ENCODE measurements at regions not wholly inside any gene's neighbourhood (a gene's known extent, or its start where the extent isn't known, plus 50 kb on each side); places are given as distances from the start of the nearest gene placed in this dataset.

DNA sequence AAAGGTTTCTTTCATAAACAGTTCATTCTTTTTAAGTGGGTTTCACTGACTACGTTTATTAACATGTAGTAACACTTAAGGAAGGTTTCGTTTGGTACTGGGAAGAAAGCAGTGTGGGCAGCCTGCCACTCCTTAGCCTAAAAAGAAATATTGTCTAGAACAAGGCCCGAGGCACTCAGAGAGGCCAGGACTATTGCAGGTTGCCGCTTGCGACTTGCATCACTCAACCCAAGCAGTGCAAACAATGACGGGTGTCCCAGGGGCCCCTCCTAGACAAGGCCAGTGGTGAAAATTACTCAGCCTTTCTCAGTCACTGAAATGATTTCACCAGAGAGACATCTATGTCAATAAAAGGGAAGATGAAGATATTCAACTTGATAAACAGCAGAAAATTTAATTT is 243.9 kb downstream of the SNX13 start (continued):
- TF ChIP-seq, protein P1, sequence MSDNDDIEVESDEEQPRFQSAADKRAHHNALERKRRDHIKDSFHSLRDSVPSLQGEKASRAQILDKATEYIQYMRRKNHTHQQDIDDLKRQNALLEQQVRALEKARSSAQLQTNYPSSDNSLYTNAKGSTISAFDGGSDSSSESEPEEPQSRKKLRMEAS (IDR thresholded peaks at IDR 0.05), result peak; percentile 60
- TF ChIP-seq MAFK (IDR thresholded peaks at IDR 0.05; ENCODE audit: partially characterized antibody), result no peak

DNA sequence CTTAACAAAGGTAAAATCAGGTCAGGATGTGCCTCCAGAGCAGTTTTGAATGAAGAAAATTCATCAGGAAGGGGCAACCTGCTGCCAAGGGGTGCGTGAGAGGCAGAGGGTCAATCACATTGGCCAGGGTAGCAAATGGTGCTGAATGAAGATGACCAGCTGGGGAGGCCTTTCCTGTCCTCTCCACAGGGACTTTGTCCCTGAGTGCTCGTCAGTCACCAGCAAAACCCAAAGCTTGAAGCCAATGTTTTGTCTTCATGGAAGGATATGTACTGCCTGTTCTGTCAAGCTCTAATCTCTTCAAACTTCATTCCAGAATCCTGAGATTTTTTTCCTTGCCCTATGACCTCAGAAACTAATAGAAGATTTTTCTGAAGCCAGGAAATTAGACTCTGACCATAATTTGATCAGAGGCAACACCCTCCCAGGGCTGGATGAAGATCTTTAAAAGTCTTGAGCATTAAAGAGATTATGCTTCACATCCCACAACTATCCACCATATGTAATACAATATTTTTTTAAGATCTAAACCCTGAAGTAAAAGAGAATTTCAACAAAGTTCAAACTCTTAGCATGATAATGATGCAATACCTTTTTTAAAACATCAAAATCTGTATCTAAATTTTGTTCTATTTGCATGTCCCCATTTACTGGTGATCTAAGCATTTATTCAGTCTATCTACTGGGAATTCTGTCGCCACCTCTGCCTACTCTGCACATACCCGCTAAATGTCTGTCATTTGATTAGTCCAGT is 243.0 kb downstream of the SNX13 start:
- Histone ChIP-seq H3K27ac (peak overlapping the region; percentile 92 to 93), H3K4me2 (peak overlapping the region; percentile 66), H3K4me3 (0 out of 3 replicates have a peak overlapping the region, but pooled peaks have one; percentile 3), H3K4me1 (peaks cover 24% of the 10 kb centered on the region), H3K9me3 (peaks cover 41% of the 10 kb centered on the region)
- 85% methylated on average over 4 of the region's 4 CpGs for WGBS (ENCODE audit: missing lambda C conversion rate)
- no peak for FAIRE-seq
- peak; percentile 24 to 46; a peak in 4 of 6 replicates for ATAC-seq
- DNase-seq (ENCODE audit: low read depth in 1 of 2, low spot score in 1 of 2), result peak in 1 of 2 experiments; percentile 9
- TF ChIP-seq, protein P2, sequence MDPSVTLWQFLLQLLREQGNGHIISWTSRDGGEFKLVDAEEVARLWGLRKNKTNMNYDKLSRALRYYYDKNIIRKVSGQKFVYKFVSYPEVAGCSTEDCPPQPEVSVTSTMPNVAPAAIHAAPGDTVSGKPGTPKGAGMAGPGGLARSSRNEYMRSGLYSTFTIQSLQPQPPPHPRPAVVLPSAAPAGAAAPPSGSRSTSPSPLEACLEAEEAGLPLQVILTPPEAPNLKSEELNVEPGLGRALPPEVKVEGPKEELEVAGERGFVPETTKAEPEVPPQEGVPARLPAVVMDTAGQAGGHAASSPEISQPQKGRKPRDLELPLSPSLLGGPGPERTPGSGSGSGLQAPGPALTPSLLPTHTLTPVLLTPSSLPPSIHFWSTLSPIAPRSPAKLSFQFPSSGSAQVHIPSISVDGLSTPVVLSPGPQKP (IDR thresholded peaks at IDR 0.05; ENCODE audit: low read depth, low read length), result no peak
- TF ChIP-seq MAZ (IDR thresholded peaks at IDR 0.05; ENCODE audit: borderline replicate concordance, low read depth, low read length) (no peak), JUN (IDR thresholded peaks at IDR 0.05) (no peak), NFE2L2 (conservative IDR thresholded peaks at IDR 0.05; ENCODE audit: low read length) (no peak), HOXB13 (CRISPR knock-in tag; IDR thresholded peaks at IDR 0.05; ENCODE audit: low read depth) (no peak), EP300 (IDR thresholded peaks at IDR 0.05) (no peak), ZNF302 (CRISPR knock-in tag; IDR thresholded peaks at IDR 0.05) (no peak), CHD2 (IDR thresholded peaks at IDR 0.05; ENCODE audit: low read length, partially characterized antibody) (no peak), KDM5A (IDR thresholded peaks at IDR 0.05) (no peak), RARB (CRISPR knock-in tag; IDR thresholded peaks at IDR 0.05) (no peak), FOSL2 (IDR thresholded peaks at IDR 0.05) (no peak), FOSL2 (CRISPR knock-in tag; IDR thresholded peaks at IDR 0.05) (no peak)
- ChIA-PET CTCF (interaction anchor here (1.1 to 8.3 kb wide), 4 partner anchors 9 to 624 kb away, joined by 3 to 77 read pairs (median 10); no protein-coding TSS in a partner anchor), POLR2A (interaction anchor here (1.2 to 1.4 kb wide), 2 partner anchors 18 to 76 kb away, joined by 3 read pairs; no protein-coding TSS in a partner anchor)

DNA sequence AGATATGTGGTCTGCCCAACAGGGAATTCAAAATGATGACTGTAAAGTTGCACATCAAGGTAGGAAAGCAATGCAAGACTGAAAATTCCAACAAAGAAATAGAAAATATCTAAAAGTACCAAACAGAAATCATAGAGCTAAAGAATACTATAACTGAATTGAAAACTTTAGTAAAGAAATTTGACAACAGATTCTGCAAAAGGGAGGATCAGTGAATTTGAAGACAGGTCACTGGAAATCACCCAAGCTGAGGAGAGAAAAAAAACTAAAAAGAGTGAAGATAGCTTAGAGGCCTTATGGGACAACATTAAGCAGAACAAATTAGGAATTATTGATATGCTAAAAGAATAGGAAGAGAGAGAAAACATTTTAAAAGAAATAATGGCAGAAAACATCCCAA is 240.6 kb downstream of the SNX13 start:
- H3K4me1 ChIP-seq, result peaks cover 24% of the 10 kb centered on the region
- no peak for ATAC-seq
- TF ChIP-seq GATA3 (IDR thresholded peaks at IDR 0.05; ENCODE audit: borderline replicate concordance) (no peak), CHD2 (IDR thresholded peaks at IDR 0.05; ENCODE audit: low read length, partially characterized antibody) (no peak), CBX2 (IDR thresholded peaks at IDR 0.05; ENCODE audit: borderline replicate concordance, low read depth) (no peak), SREBF2 (IDR thresholded peaks at IDR 0.05) (no peak), NPAS2 (CRISPR knock-in tag; IDR thresholded peaks at IDR 0.05; ENCODE audit: borderline replicate concordance) (no peak), POLR2A (IDR thresholded peaks at IDR 0.05; ENCODE audit: low read length) (no peak), HOXA7 (CRISPR knock-in tag; IDR thresholded peaks at IDR 0.05) (no peak), HEYL (CRISPR knock-in tag; IDR thresholded peaks at IDR 0.05) (no peak), NFE2L2 (conservative IDR thresholded peaks at IDR 0.05; ENCODE audit: low read length) (no peak), RNF2 (IDR thresholded peaks at IDR 0.05; ENCODE audit: borderline replicate concordance, low read depth) (no peak), EP300 (IDR thresholded peaks at IDR 0.05) (no peak), TP53 (CRISPR knock-in tag; IDR thresholded peaks at IDR 0.05) (no peak), BHLHE40 (IDR thresholded peaks at IDR 0.05; ENCODE audit: low read depth, low read length) (no peak)
- TF ChIP-seq, protein P3, sequence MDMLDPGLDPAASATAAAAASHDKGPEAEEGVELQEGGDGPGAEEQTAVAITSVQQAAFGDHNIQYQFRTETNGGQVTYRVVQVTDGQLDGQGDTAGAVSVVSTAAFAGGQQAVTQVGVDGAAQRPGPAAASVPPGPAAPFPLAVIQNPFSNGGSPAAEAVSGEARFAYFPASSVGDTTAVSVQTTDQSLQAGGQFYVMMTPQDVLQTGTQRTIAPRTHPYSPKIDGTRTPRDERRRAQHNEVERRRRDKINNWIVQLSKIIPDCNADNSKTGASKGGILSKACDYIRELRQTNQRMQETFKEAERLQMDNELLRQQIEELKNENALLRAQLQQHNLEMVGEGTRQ (IDR thresholded peaks at IDR 0.05), result no peak
- TF ChIP-seq, protein P1 (IDR thresholded peaks at IDR 0.05), result no peak
- H3K4me3 ChIP-seq, result no peak overlapping the region
- H3K9me3 ChIP-seq, result peaks cover 41% of the 10 kb centered on the region
- ChIA-PET CTCF (interaction anchor here (1.6 to 2.7 kb wide), 2 partner anchors 70 to 645 kb away, joined by 5 to 11 read pairs; no protein-coding TSS in a partner anchor), POLR2A (no interaction called here)
- H3K4me2 ChIP-seq, result no peak overlapping the region
- H3K27ac ChIP-seq, result no peak overlapping the region; a peak in 1 of 6 replicates
- no peak for FAIRE-seq
- DNase-seq (ENCODE audit: low read depth in 1 of 2, low spot score in 1 of 2), result no peak
